IMR-90 (cell line): ENCODE measurements at regions not wholly inside any gene's neighbourhood (a gene's known extent, or its start where the extent isn't known, plus 50 kb on each side); places are given as distances from the start of the nearest gene placed in this dataset.

Experiments used
- ATAC-seq: fragments of 200-7000 bp; cut with Tn5 transposase; 2 replicates; pipeline ENCODE4 v1.9.1; 2020; ENCODE audit warnings: low read depth, mild to moderate bottlenecking, moderate library complexity
- BruUV-seq: library from RNA; stranded (reverse); fragments of 400-500 nt; replicated peaks from 2 replicates; lab custom pipeline; 2021; lab: Mats Ljungman, UMichigan
- CTCF ChIA-PET: fragments of 300-600 bp; formaldehyde crosslinking; extraction: SDS; loops from one replicate; lab custom pipeline; 2021; ENCODE audit warnings: antibody characterized with exemption; lab: Yijun Ruan, JAX
- POLR2A ChIA-PET: fragments of 300-600 bp; sonication (Branson Sonifier 250); formaldehyde crosslinking; loops from one replicate; lab custom pipeline; 2022; ENCODE audit warnings: antibody characterized with exemption; ENCODE audit not compliant: unreplicated experiment; lab: Charles Lee
- DNase-seq: peaks from one replicate; pipeline ENCODE4 v3.0.0; 2013
- H2AFZ ChIP-seq: replicated peaks from 2 replicates; pipeline ENCODE3; 2013; ENCODE audit warnings: low read length, mild to moderate bottlenecking; ENCODE audit not compliant: poor library complexity
- H2AK5ac ChIP-seq: 2 replicates; pipeline ENCODE4 v1.6.1; 2013; ENCODE audit warnings: low read depth, low read length, inconsistent platforms
- H2AK9ac ChIP-seq: replicated peaks from 2 replicates; pipeline ENCODE3; 2013; ENCODE audit warnings: mild to moderate bottlenecking, low read depth, low read length, moderate library complexity; ENCODE audit not compliant: poor library complexity
- H2BK120ac ChIP-seq: 2 replicates; pipeline ENCODE4 v1.6.1; 2013; ENCODE audit warnings: low read depth, low read length, inconsistent platforms
- H2BK15ac ChIP-seq: 3 replicates; pipeline ENCODE4 v1.6.1; 2013; ENCODE audit warnings: low read depth, low read length, inconsistent platforms
- H2BK20ac ChIP-seq: 2 replicates; pipeline ENCODE4 v1.6.1; 2013; ENCODE audit warnings: low read depth, mild to moderate bottlenecking, inconsistent platforms, low read length, moderate library complexity
- H2BK5ac ChIP-seq: 2 replicates; pipeline ENCODE4 v1.6.1; 2013; ENCODE audit warnings: mild to moderate bottlenecking, low read depth, low read length, inconsistent platforms; ENCODE audit not compliant: poor library complexity, severe bottlenecking
- H3K14ac ChIP-seq: replicated peaks from 2 replicates; pipeline ENCODE4 v1.6.1; 2013; ENCODE audit warnings: low read depth, low read length, inconsistent platforms
- H3K18ac ChIP-seq: 2 replicates; pipeline ENCODE4 v1.6.1; 2013; ENCODE audit warnings: low read depth, low read length, control low read depth
- H3K23ac ChIP-seq: 2 replicates; pipeline ENCODE4 v1.6.1; 2013; ENCODE audit warnings: low read depth, low read length, inconsistent platforms
- H3K27ac ChIP-seq: 2 replicates; pipeline ENCODE4 v1.5.1; 2013; ENCODE audit warnings: mild to moderate bottlenecking, control low read depth, low read length; ENCODE audit not compliant: insufficient read depth
- H3K27me3 ChIP-seq: 2 replicates; pipeline ENCODE4 v1.6.1; 2013; ENCODE audit warnings: low read length; ENCODE audit not compliant: control insufficient read depth, insufficient read depth
- H3K36me3 ChIP-seq: 2 replicates; pipeline ENCODE4 v1.6.1; 2013; ENCODE audit warnings: low read length, mixed read lengths; ENCODE audit not compliant: control insufficient read depth, insufficient read depth
- H3K4ac ChIP-seq: 2 replicates; pipeline ENCODE4 v1.6.1; 2013; ENCODE audit warnings: low read depth, low read length, inconsistent platforms
- H3K4me1 ChIP-seq: 2 replicates; pipeline ENCODE4 v1.6.1; 2013; ENCODE audit warnings: low read length, mixed read lengths; ENCODE audit not compliant: control insufficient read depth, insufficient read depth
- H3K4me2 ChIP-seq: 2 replicates; pipeline ENCODE4 v1.6.1; 2013; ENCODE audit warnings: low read depth, mild to moderate bottlenecking, control low read depth, low read length, moderate library complexity
- H3K4me3 ChIP-seq: 2 replicates; pipeline ENCODE4 v1.5.1; 2013; ENCODE audit warnings: low read depth, mild to moderate bottlenecking, control low read depth, low read length, moderate library complexity; ENCODE audit not compliant: insufficient read depth
- H3K56ac ChIP-seq: 2 replicates; pipeline ENCODE4 v1.6.1; 2013; ENCODE audit warnings: low read length, inconsistent platforms; ENCODE audit not compliant: insufficient read depth; ENCODE audit errors: extremely low read depth
- H3K79me1 ChIP-seq, 2 experiments: 2 replicates each; pipeline ENCODE4 v1.6.1; 2013; ENCODE audit warnings: low read length in 2 of 2, inconsistent platforms in 1 of 2, low read depth in 1 of 2
- H3K9ac ChIP-seq: 2 replicates; pipeline ENCODE4 v1.6.1; 2013; ENCODE audit warnings: low read depth, low read length, control low read depth
- H3K9me1 ChIP-seq: 2 replicates; pipeline ENCODE4 v1.6.1; 2013; ENCODE audit warnings: low read length, inconsistent platforms; ENCODE audit not compliant: insufficient read depth
- H3K9me3 ChIP-seq: 2 replicates; pipeline ENCODE4 v1.6.1; 2013; ENCODE audit warnings: low read length; ENCODE audit not compliant: control insufficient read depth, insufficient read depth
- H4K20me1 ChIP-seq: 2 replicates; pipeline ENCODE4 v1.6.1; 2013; ENCODE audit warnings: low read length, inconsistent platforms; ENCODE audit not compliant: insufficient read depth
- H4K5ac ChIP-seq: 2 replicates; pipeline ENCODE4 v1.6.1; 2013; ENCODE audit warnings: mild to moderate bottlenecking, low read depth, low read length, control low read depth
- H4K8ac ChIP-seq, 2 experiments: 2 replicates each; pipeline ENCODE4 v1.6.1; 2013; ENCODE audit warnings: low read depth in 2 of 2, low read length in 2 of 2, control low read depth in 1 of 2, inconsistent platforms in 1 of 2
- H4K91ac ChIP-seq: 2 replicates; pipeline ENCODE4 v1.6.1; 2013; ENCODE audit warnings: low read depth, low read length, inconsistent platforms; ENCODE audit not compliant: insufficient read depth
- BHLHE40 ChIP-seq: fragments of 150-350 bp; IDR thresholded peaks from 2 replicates; pipeline ENCODE4 v1.6.1; 2016; ENCODE audit warnings: mild to moderate bottlenecking, low read depth, low read length
- CHD1 ChIP-seq: IDR thresholded peaks from 2 replicates; pipeline ENCODE4 v1.6.1; 2012; ENCODE audit warnings: low read depth, low read length, improper control_type of control experiment
- CTCF ChIP-seq: conservative IDR thresholded peaks from 2 replicates; pipeline ENCODE4 v1.5.1; 2012; ENCODE audit warnings: mild to moderate bottlenecking, low read depth, low read length, improper control_type of control experiment
- ELK1 ChIP-seq: fragments of 150-350 bp; IDR thresholded peaks from 2 replicates; pipeline ENCODE4 v1.6.1; 2016; ENCODE audit warnings: low read depth, mild to moderate bottlenecking, low read length, moderate library complexity, borderline replicate concordance
- MAFK ChIP-seq: IDR thresholded peaks from 2 replicates; pipeline ENCODE4 v1.6.1; 2012; ENCODE audit warnings: low read depth, low read length, improper control_type of control experiment
- NFE2L2 ChIP-seq: fragments of 150-350 bp; IDR thresholded peaks from 2 replicates; pipeline ENCODE4 v1.6.1; 2016; ENCODE audit warnings: low read depth, mild to moderate bottlenecking, low read length
- RAD21 ChIP-seq: IDR thresholded peaks from 2 replicates; pipeline ENCODE4 v1.6.1; 2012; ENCODE audit warnings: low read length, improper control_type of control experiment
- RCOR1 ChIP-seq: IDR thresholded peaks from 2 replicates; pipeline ENCODE4 v1.6.1; 2012; ENCODE audit warnings: mild to moderate bottlenecking, low read length, improper control_type of control experiment; ENCODE audit not compliant: insufficient replicate concordance
- SMC3 ChIP-seq: fragments of 150-350 bp; IDR thresholded peaks from 2 replicates; pipeline ENCODE4 v1.6.1; 2016; ENCODE audit warnings: low read depth, mild to moderate bottlenecking, antibody characterized with exemption, low read length, moderate library complexity
- dilution Hi-C: fragments of 300-500 bp; cut with HindIII; formaldehyde crosslinking; loops from one replicate; pipeline ENCODE4 v1.14.3; 2018; ENCODE audit warnings: low sequenced_read_pairs; ENCODE audit not compliant: unreplicated experiment
- in situ Hi-C: fragments of 300-500 bp; cut with MboI; formaldehyde crosslinking; loops from 3 replicates; pipeline ENCODE4 v1.14.3; 2019; ENCODE audit warnings: low sequenced_read_pairs, inconsistent platforms, mixed read lengths
- intact Hi-C: fragments of 100-400 bp; cut with micrococcal nuclease; formaldehyde crosslinking; loops from 2 replicates; pipeline ENCODE4 v1.10.0; 2022

- CTCF ChIA-PET, result no interaction called here
- H4K8ac ChIP-seq, result no peak overlapping the region
- dilution Hi-C loops, result no loop called here
Measured at GRCh38 chr20:55097621-55098020, 622.2 kb downstream of the DOK5 start.

More at GRCh38 chr20:55097621-55098020, 622.2 kb downstream of the DOK5 start:
- H3K4me3 ChIP-seq, result no peak overlapping the region
- no peak overlapping the region for H3K23ac ChIP-seq
- no peak overlapping the region for H2BK20ac ChIP-seq
- H2AK9ac ChIP-seq, result no peak overlapping the region
- no peak overlapping the region for H3K18ac ChIP-seq
- peaks cover 10% of the 10 kb centered on the region for H3K9me3 ChIP-seq
- no peak overlapping the region for H2BK120ac ChIP-seq
- no peak overlapping the region for H4K5ac ChIP-seq
- POLR2A ChIA-PET, result no interaction called here
- no peaks in the 10 kb centered on the region for H3K27me3 ChIP-seq
- H3K56ac ChIP-seq, result no peak overlapping the region
- no peak overlapping the region for H3K4me2 ChIP-seq
- no peak overlapping the region for H2BK15ac ChIP-seq
- in situ Hi-C loops, result no loop called here
- no TSS peak for BruUV-seq
- H3K14ac ChIP-seq, result no peak overlapping the region
- intact Hi-C loops, result no loop called here
- H2AFZ ChIP-seq, result no peak overlapping the region
- no peak overlapping the region for H3K27ac ChIP-seq
- no peaks in the 10 kb centered on the region for H3K4me1 ChIP-seq
- ATAC-seq, result no peak
- no peak overlapping the region for H2AK5ac ChIP-seq
- DNase-seq, result no peak
- TF ChIP-seq BHLHE40, result no peak
- no peak for TF ChIP-seq MAFK
- TF ChIP-seq RCOR1, result no peak
- no peak for TF ChIP-seq NFE2L2
- no peak for TF ChIP-seq CHD1
- no peak for TF ChIP-seq ELK1
- no peak for TF ChIP-seq CTCF
- no peak for TF ChIP-seq RAD21
- no peak for TF ChIP-seq SMC3
- H3K9ac ChIP-seq, result no peak overlapping the region
- H3K9me1 ChIP-seq, result no peaks in the 10 kb centered on the region
- H3K4ac ChIP-seq, result no peak overlapping the region
- no peaks in the 10 kb centered on the region for H4K20me1 ChIP-seq
- H3K36me3 ChIP-seq, result no peaks in the 10 kb centered on the region
- no peak overlapping the region for H2BK5ac ChIP-seq
- H3K79me1 ChIP-seq, result no peaks in the 10 kb centered on the region
- no peak overlapping the region for H4K91ac ChIP-seq
